A673 (cell line): ENCODE measurements at regions not wholly inside any gene's neighbourhood (a gene's known extent, or its start where the extent isn't known, plus 50 kb on each side); places are given as distances from the start of the nearest gene placed in this dataset.

Experiments
- BruUV-seq: library from RNA; stranded (reverse); fragments of 400-500 nt; replicated peaks from 2 replicates; lab custom pipeline; 2021; lab: Mats Ljungman, UMichigan
- CTCF ChIA-PET: fragments of 300-600 bp; sonication (Branson Sonifier 250); formaldehyde crosslinking; loops from one replicate; lab custom pipeline; 2022; ENCODE audit warnings: antibody characterized with exemption; lab: Charles Lee
- POLR2A ChIA-PET: fragments of 300-600 bp; sonication (Branson Sonifier 250); formaldehyde crosslinking; loops from one replicate; lab custom pipeline; 2022; ENCODE audit warnings: antibody characterized with exemption; ENCODE audit not compliant: low non-redundant PET; lab: Charles Lee
- DNase-seq: peaks from one replicate; pipeline ENCODE4 v3.0.0-alpha.2; 2015; ENCODE audit warnings: low spot score
- H3K27ac ChIP-seq: fragments of 200-600 bp; sonication (generic); 2 replicates; pipeline ENCODE4 v1.5.1; 2016; ENCODE audit warnings: mixed run types, low read depth, mild to moderate bottlenecking, mixed read lengths, antibody characterized with exemption, low read length; ENCODE audit not compliant: poor library complexity, severe bottlenecking
- H3K27me3 ChIP-seq: fragments of 200-600 bp; sonication (generic); replicated peaks from 2 replicates; pipeline ENCODE4 v1.6.1; 2017; ENCODE audit warnings: mixed run types, low read depth, mild to moderate bottlenecking, mixed read lengths, antibody characterized with exemption, low read length; ENCODE audit not compliant: insufficient read depth, poor library complexity
- H3K36me3 ChIP-seq: fragments of 200-600 bp; sonication (generic); 2 replicates; pipeline ENCODE4 v1.6.1; 2016; ENCODE audit warnings: mixed run types, mild to moderate bottlenecking, mixed read lengths, antibody characterized with exemption, low read length; ENCODE audit not compliant: insufficient read depth, poor library complexity, severe bottlenecking
- H3K4me1 ChIP-seq: fragments of 200-600 bp; sonication (generic); 2 replicates; pipeline ENCODE4 v1.6.1; 2017; ENCODE audit warnings: mixed run types, mild to moderate bottlenecking, mixed read lengths, antibody characterized with exemption, low read length; ENCODE audit not compliant: insufficient read depth, poor library complexity, severe bottlenecking
- H3K4me3 ChIP-seq: fragments of 200-600 bp; sonication (generic); 2 replicates; pipeline ENCODE4 v1.5.1; 2016; ENCODE audit warnings: low read depth, mixed run types, mild to moderate bottlenecking, mixed read lengths, low read length; ENCODE audit not compliant: poor library complexity, severe bottlenecking
- H3K9me3 ChIP-seq: fragments of 200-600 bp; sonication (generic); 2 replicates; pipeline ENCODE4 v1.6.1; 2016; ENCODE audit warnings: mixed run types, low read depth, mild to moderate bottlenecking, mixed read lengths, antibody characterized with exemption, low read length; ENCODE audit not compliant: poor library complexity, severe bottlenecking
- EZH2 ChIP-seq: fragments of 200-600 bp; sonication (generic); IDR thresholded peaks from 2 replicates; pipeline ENCODE4 v1.6.1; 2017; ENCODE audit warnings: borderline replicate concordance, low read depth, mild to moderate bottlenecking, mixed read lengths, antibody characterized with exemption, low read length; ENCODE audit not compliant: poor library complexity, severe bottlenecking
- intact Hi-C: fragments of 100-400 bp; cut with micrococcal nuclease; formaldehyde crosslinking; loops from one replicate; pipeline ENCODE4 v1.10.0; 2022; ENCODE audit not compliant: unreplicated experiment
- TF ChIP-seq, protein P1 (sequence below): fragments of 300-800, 200-600 bp; sonication (generic); conservative IDR thresholded peaks from 2 replicates; pipeline ENCODE4 v1.5.1; 2017; ENCODE audit warnings: low read depth, mild to moderate bottlenecking, antibody characterized with exemption, low read length, moderate library complexity, mixed read lengths

DNA sequence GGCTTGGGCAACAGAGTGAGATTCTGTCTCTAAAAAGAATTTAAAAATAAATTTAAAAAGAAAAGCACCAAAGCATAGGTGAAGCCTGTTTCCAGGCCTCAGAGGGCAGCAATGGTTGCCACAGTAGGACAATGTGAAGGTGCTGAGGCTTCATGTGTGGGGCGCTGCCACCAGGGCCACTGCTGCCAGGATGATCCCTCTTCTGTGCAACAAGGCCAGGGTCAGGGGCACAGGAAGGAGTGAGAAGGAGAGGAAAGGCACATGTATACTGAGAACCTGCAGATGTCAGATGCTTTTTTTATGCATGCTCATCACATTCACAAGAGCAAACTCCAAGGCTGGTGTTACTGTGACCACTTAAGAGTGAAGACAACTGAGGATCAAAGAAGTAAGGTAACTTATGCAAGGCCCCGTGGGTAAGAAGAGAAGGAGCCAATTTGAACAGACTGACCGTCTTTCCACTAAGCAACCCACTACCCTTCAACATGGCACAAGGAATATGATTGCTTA lies 79.7 kb upstream of the ACKR3 start:
- H3K4me3 ChIP-seq = no peak overlapping the region
- BruUV-seq = no TSS peak
- H3K36me3 ChIP-seq = no peaks in the 10 kb centered on the region
- H3K4me1 ChIP-seq = no peaks in the 10 kb centered on the region
- ChIA-PET POLR2A (no interaction called here), CTCF (no interaction called here)
- no peaks in the 10 kb centered on the region for H3K9me3 ChIP-seq
- no peak for TF ChIP-seq EZH2
- TF ChIP-seq, protein P1, sequence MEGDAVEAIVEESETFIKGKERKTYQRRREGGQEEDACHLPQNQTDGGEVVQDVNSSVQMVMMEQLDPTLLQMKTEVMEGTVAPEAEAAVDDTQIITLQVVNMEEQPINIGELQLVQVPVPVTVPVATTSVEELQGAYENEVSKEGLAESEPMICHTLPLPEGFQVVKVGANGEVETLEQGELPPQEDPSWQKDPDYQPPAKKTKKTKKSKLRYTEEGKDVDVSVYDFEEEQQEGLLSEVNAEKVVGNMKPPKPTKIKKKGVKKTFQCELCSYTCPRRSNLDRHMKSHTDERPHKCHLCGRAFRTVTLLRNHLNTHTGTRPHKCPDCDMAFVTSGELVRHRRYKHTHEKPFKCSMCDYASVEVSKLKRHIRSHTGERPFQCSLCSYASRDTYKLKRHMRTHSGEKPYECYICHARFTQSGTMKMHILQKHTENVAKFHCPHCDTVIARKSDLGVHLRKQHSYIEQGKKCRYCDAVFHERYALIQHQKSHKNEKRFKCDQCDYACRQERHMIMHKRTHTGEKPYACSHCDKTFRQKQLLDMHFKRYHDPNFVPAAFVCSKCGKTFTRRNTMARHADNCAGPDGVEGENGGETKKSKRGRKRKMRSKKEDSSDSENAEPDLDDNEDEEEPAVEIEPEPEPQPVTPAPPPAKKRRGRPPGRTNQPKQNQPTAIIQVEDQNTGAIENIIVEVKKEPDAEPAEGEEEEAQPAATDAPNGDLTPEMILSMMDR = no peak
- H3K27ac ChIP-seq = no peak overlapping the region
- H3K27me3 ChIP-seq = no peaks in the 10 kb centered on the region
- intact Hi-C loops = no loop called here
- no peak for DNase-seq

DNA sequence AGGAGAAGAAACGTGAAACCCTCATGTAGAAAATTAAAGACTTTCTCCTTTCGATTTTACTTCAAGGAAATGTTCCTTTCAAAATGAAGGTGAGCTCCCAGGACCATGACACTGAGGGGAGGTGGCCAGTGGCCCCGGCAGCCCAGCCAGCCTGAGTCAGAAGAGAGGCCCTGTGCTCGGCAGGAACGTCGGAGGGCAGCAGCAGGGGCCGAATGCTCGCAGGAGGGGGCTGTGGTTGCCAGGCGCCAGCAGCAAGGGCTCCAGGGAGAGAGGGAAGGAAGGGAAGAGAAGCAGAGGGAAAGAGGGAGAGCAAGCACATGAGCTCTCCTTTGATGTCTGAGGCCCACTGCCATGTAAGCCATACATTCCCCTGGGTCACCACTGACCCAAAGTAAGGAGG lies 73.3 kb upstream of the ACKR3 start:
- CTCF ChIA-PET = no interaction called here
- H3K27ac ChIP-seq = no peak overlapping the region
- no peaks in the 10 kb centered on the region for H3K4me1 ChIP-seq
- intact Hi-C loops = no loop called here
- H3K4me3 ChIP-seq = no peak overlapping the region
- POLR2A ChIA-PET = no interaction called here
- no peaks in the 10 kb centered on the region for H3K36me3 ChIP-seq
- H3K9me3 ChIP-seq = no peaks in the 10 kb centered on the region
- no TSS peak for BruUV-seq
- TF ChIP-seq, protein P1 = no peak
- TF ChIP-seq EZH2 = no peak
- peaks cover 8% of the 10 kb centered on the region for H3K27me3 ChIP-seq
- no peak for DNase-seq

DNA sequence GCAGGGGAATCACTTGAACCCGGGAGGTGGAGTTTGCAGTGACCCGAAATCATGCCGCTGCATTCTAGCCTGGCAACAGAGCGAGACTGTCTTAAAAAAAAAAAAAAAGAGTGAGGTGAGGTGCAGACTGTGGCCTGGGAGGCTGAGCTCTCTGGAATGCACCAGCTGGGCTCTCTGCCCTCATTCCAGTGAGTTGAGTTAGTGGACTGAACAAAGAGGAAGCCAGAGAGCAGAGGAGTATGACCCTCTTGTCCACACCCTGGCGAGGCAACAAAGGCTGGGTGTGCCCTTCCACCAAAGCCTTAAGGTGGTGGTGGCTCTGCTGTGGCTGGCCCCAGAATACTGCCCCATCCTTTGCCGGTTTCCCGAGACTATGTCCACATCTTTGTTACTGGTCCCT lies 71.3 kb upstream of the ACKR3 start:
- DNase-seq = no peak
- intact Hi-C loops = no loop called here
- Histone ChIP-seq H3K4me3 (no peak overlapping the region), H3K9me3 (no peaks in the 10 kb centered on the region), H3K27ac (no peak overlapping the region), H3K27me3 (peaks cover 9% of the 10 kb centered on the region), H3K36me3 (no peaks in the 10 kb centered on the region), H3K4me1 (no peaks in the 10 kb centered on the region)
- no TSS peak for BruUV-seq
- POLR2A ChIA-PET = no interaction called here
- CTCF ChIA-PET = no interaction called here
- TF ChIP-seq EZH2 = no peak
- TF ChIP-seq, protein P1 = no peak
